DND-41 (cell line): ENCODE measurements at regions not wholly inside any gene's neighbourhood (a gene's known extent, or its start where the extent isn't known, plus 50 kb on each side); places are given as distances from the start of the nearest gene placed in this dataset.

ENCODE experiments used
- ATAC-seq: fragments of 200-7000 bp; cut with Tn5 transposase; 3 replicates; pipeline ENCODE4 v1.9.1; 2021; ENCODE audit warnings: low read depth; ENCODE audit not compliant: insufficient read depth
- DNase-seq: peaks from one replicate; pipeline ENCODE4 v3.0.0-alpha.2; 2020
- H2AFZ ChIP-seq: 2 replicates; pipeline ENCODE4 v1.6.0; 2012; ENCODE audit warnings: low read depth, low read length
- H3K27ac ChIP-seq: 2 replicates; pipeline ENCODE4 v1.5.1; 2012; ENCODE audit warnings: low read length, inconsistent platforms
- H3K27me3 ChIP-seq: fragments of 200-600 bp; sonication (generic); 2 replicates; pipeline ENCODE4 v1.6.0; 2012; ENCODE audit warnings: low read length, mild to moderate bottlenecking, inconsistent platforms; ENCODE audit not compliant: insufficient read depth, poor library complexity
- H3K36me3 ChIP-seq: 2 replicates; pipeline ENCODE4 v1.5.1; 2012; ENCODE audit warnings: low read length, inconsistent platforms; ENCODE audit not compliant: insufficient read depth
- H3K4me1 ChIP-seq: 2 replicates; pipeline ENCODE4 v1.5.1; 2012; ENCODE audit warnings: mild to moderate bottlenecking, low read length; ENCODE audit not compliant: insufficient read depth
- H3K4me2 ChIP-seq: 2 replicates; pipeline ENCODE4 v1.6.0; 2012; ENCODE audit warnings: mild to moderate bottlenecking, moderate library complexity, low read length, inconsistent platforms; ENCODE audit not compliant: insufficient read depth
- H3K4me3 ChIP-seq, 2 experiments: fragments of 200-600 bp in 1 of 2; shearing (Covaris generic) in 1 of 2; 2 replicates each; pipeline ENCODE4 v1.5.1; 2012 to 2016; ENCODE audit warnings: inconsistent platforms in 2 of 2, low read length in 2 of 2, mild to moderate bottlenecking in 2 of 2, low read depth in 1 of 2, moderate library complexity in 1 of 2
- H3K79me2 ChIP-seq: 2 replicates; pipeline ENCODE4 v1.6.0; 2012; ENCODE audit warnings: low read length, inconsistent platforms; ENCODE audit not compliant: insufficient read depth
- H3K9ac ChIP-seq: 2 replicates; pipeline ENCODE4 v1.6.0; 2012; ENCODE audit warnings: low read depth, mild to moderate bottlenecking, inconsistent platforms, low read length, moderate library complexity
- H3K9me3 ChIP-seq: 2 replicates; pipeline ENCODE4 v1.5.1; 2012; ENCODE audit warnings: low read length, moderate library complexity, mild to moderate bottlenecking, inconsistent platforms; ENCODE audit not compliant: insufficient read depth, severe bottlenecking
- H4K20me1 ChIP-seq: 2 replicates; pipeline ENCODE4 v1.6.0; 2012; ENCODE audit warnings: low read length; ENCODE audit not compliant: insufficient read depth
- CTCF ChIP-seq: IDR thresholded peaks from 2 replicates; pipeline ENCODE4 v1.5.1; 2012; ENCODE audit warnings: borderline replicate concordance, low read length, moderate library complexity, mild to moderate bottlenecking; ENCODE audit not compliant: poor library complexity, severe bottlenecking; ENCODE audit errors: extremely low read depth
- EZH2 ChIP-seq: IDR thresholded peaks from 3 replicates; pipeline ENCODE4 v1.6.1; 2012; ENCODE audit warnings: borderline replicate concordance, low read depth, mild to moderate bottlenecking, moderate library complexity, low read length, inconsistent platforms; ENCODE audit not compliant: severe bottlenecking

DNA sequence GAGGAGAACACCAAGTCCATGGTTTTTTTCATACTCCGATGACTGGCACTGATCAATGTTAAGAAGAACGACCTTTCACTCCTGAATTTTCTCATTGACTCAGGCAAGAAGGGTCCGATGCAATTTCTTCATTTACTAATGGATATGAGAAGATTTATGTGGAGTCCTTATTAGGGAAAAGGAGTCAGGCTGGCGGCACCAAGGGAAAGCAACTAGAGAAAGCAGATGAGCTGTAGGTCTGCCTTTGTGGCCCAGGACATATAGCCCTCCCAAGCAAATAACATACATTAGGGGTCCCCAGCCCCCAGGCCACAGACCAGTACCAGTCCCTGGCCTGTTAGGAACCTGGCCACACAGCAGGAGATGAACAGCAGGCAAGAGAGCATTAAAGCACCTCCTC is 206.8 kb downstream of the KBTBD8 start:
- H3K27me3 ChIP-seq, result no peaks in the 10 kb centered on the region
- H3K36me3 ChIP-seq, result no peaks in the 10 kb centered on the region
- DNase-seq (no peak), ATAC-seq (no peak)
- H3K27ac ChIP-seq, result no peak overlapping the region
- H3K9ac ChIP-seq, result no peak overlapping the region
- no peak overlapping the region for H3K4me2 ChIP-seq
- no peaks in the 10 kb centered on the region for H4K20me1 ChIP-seq
- no peak overlapping the region for H2AFZ ChIP-seq
- no peak for TF ChIP-seq CTCF
- TF ChIP-seq EZH2, result no peak
- no peak overlapping the region for H3K4me3 ChIP-seq
- no peaks in the 10 kb centered on the region for H3K4me1 ChIP-seq
- H3K79me2 ChIP-seq, result no peaks in the 10 kb centered on the region
- H3K9me3 ChIP-seq, result no peaks in the 10 kb centered on the region

GRCh38 chr3:67215690-67216089 is 217.6 kb downstream of the KBTBD8 start:
- H3K36me3 ChIP-seq, result no peaks in the 10 kb centered on the region
- no peak overlapping the region for H3K9ac ChIP-seq
- no peaks in the 10 kb centered on the region for H3K9me3 ChIP-seq
- no peaks in the 10 kb centered on the region for H3K4me1 ChIP-seq
- TF ChIP-seq EZH2 (no peak), CTCF (no peak)
- H3K4me2 ChIP-seq, result no peak overlapping the region
- no peak overlapping the region for H3K4me3 ChIP-seq
- DNase-seq (no peak), ATAC-seq (no peak)
- no peaks in the 10 kb centered on the region for H3K79me2 ChIP-seq
- no peak overlapping the region for H2AFZ ChIP-seq
- H3K27me3 ChIP-seq, result no peaks in the 10 kb centered on the region
- H4K20me1 ChIP-seq, result no peaks in the 10 kb centered on the region
- H3K27ac ChIP-seq, result no peak overlapping the region

DNA sequence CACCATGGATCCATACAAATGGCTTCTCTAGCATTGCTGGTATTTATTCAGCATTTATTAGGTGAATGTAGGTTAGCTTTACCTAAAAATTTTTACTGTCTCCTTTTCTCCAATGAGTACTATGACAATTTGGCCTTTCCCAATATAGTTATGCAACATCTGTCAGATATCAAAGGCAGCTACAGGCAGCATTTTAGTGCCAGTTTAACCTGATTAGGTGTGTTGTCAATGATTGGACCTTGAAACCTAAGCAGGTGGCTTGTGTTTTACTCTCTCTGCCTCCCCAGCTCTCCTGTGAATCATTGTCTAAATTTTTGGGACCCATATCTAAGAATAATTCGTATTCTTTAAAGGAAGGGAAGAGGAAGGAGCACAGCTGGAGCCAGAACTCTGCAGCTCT is 228.9 kb downstream of the KBTBD8 start:
- no peak for ATAC-seq
- Histone ChIP-seq H3K27me3 (no peaks in the 10 kb centered on the region), H4K20me1 (no peaks in the 10 kb centered on the region), H3K9me3 (no peaks in the 10 kb centered on the region), H3K4me3 (no peak overlapping the region), H3K36me3 (no peaks in the 10 kb centered on the region), H3K4me2 (no peak overlapping the region), H3K4me1 (no peaks in the 10 kb centered on the region), H3K27ac (no peak overlapping the region), H2AFZ (no peak overlapping the region), H3K79me2 (no peaks in the 10 kb centered on the region), H3K9ac (no peak overlapping the region)
- TF ChIP-seq EZH2 (no peak), CTCF (no peak)
- no peak for DNase-seq

DNA sequence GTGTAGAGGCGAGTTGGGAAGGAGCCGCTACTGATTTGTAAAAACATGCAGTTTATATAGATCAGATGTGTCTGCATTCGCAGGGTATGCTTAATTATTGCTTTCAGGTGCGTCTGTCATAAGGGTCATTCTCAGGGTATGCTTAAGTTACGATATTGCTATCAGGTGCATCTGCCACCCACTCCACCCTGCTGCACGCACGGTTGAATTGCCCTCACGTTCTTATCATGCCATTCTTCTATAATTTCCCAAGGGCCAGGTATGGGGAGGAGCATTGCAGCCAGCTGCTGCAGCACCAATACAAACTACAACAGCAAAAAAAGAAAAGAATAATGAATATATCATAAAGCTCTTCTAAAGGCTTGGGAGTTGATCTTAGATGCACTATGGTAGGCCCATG is 230.0 kb downstream of the KBTBD8 start:
- Histone ChIP-seq H3K4me2 (no peak overlapping the region), H3K4me3 (no peak overlapping the region), H3K27me3 (no peaks in the 10 kb centered on the region), H3K4me1 (no peaks in the 10 kb centered on the region), H3K9ac (no peak overlapping the region), H3K9me3 (no peaks in the 10 kb centered on the region), H3K79me2 (no peaks in the 10 kb centered on the region), H3K27ac (no peak overlapping the region), H4K20me1 (no peaks in the 10 kb centered on the region), H2AFZ (no peak overlapping the region), H3K36me3 (no peaks in the 10 kb centered on the region)
- ATAC-seq, result no peak
- DNase-seq, result no peak
- no peak for TF ChIP-seq EZH2
- TF ChIP-seq CTCF, result no peak
